Middle frontal gyrus (tissue), 1 donor: ENCODE measurements at regions not wholly inside any gene's neighbourhood (a gene's known extent, or its start where the extent isn't known, plus 50 kb on each side); places are given as distances from the start of the nearest gene placed in this dataset.

Source experiments
- DNase-seq: peaks from one replicate; pipeline ENCODE4 v3.0.0-alpha.2; 2015; ENCODE audit warnings: low spot score; ENCODE audit errors: extremely low spot score

DNA sequence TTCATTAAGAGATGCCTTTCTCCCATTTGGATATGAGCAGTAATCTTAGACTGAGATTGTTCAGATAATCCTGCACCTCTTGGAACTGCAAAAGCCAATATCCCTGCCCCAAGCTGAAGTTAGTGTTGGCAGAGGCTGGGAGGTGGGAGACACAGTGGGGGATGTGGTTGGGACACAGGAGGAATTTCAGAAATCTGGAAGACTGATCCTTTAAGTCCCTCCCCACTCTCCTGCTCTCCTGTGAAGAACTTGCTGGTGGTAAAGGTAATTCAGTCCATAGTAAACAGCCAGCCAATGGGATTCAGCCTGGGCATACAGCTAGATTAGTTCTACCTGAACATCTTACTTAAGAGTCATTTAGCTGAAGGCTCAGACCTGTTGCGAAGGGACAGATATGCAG, 50.0 kb upstream of the TMEM178A start:
- DNase-seq, result no peak
